SK-N-SH (cell line): ENCODE measurements at regions not wholly inside any gene's neighbourhood (a gene's known extent, or its start where the extent isn't known, plus 50 kb on each side); places are given as distances from the start of the nearest gene placed in this dataset.

Experiments used
- EZH2phosphoT487 ChIP-seq: fragments of 200-600 bp; sonication (generic); IDR thresholded peaks from 2 replicates; pipeline ENCODE4 v1.6.1; 2017; ENCODE audit warnings: low read depth, mixed run types, mild to moderate bottlenecking, antibody characterized with exemption, moderate library complexity, borderline replicate concordance
- SMC3 ChIP-seq: IDR thresholded peaks from 2 replicates; pipeline ENCODE4 v1.6.1; 2012; ENCODE audit warnings: low read depth, low read length, improper control_type of control experiment
- TCF12 ChIP-seq: IDR thresholded peaks from 2 replicates; pipeline ENCODE4 v1.4.0; 2012
- TF ChIP-seq, protein P1 (sequence below): fragments of 200-600 bp; sonication (generic); IDR thresholded peaks from 2 replicates; pipeline ENCODE4 v1.6.1; 2017; ENCODE audit warnings: antibody characterized with exemption, mild to moderate bottlenecking, moderate library complexity
- TF ChIP-seq, protein P2 (sequence below): IDR thresholded peaks from 2 replicates; pipeline ENCODE4 v1.4.0; 2012; ENCODE audit warnings: low read depth, borderline replicate concordance
- TF ChIP-seq, protein P3 (sequence below): IDR thresholded peaks from 2 replicates; pipeline ENCODE4 v1.4.0; 2012; ENCODE audit warnings: low read depth

DNA sequence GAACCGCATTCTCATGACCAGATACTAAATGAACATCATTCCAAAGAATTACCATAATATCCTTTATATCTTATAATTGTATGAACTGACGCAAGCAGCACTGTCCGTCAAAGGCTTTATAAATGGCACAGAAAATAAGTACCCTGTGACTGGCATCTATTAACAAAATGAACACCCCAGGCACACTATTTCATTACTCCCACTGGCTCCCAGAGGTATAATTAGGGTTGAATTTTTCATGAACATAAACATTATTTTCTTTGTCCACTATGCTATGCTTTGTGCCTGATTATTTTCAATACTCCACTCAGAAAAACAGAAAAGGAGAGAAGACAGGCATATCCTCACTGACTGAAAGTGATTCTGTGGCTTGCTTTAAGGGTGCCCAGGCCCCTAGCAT lies 71.1 kb downstream of the LYZL4 start:
- TF ChIP-seq SMC3 (no peak), EZH2phosphoT487 (no peak), TCF12 (no peak)
- TF ChIP-seq, protein P1, sequence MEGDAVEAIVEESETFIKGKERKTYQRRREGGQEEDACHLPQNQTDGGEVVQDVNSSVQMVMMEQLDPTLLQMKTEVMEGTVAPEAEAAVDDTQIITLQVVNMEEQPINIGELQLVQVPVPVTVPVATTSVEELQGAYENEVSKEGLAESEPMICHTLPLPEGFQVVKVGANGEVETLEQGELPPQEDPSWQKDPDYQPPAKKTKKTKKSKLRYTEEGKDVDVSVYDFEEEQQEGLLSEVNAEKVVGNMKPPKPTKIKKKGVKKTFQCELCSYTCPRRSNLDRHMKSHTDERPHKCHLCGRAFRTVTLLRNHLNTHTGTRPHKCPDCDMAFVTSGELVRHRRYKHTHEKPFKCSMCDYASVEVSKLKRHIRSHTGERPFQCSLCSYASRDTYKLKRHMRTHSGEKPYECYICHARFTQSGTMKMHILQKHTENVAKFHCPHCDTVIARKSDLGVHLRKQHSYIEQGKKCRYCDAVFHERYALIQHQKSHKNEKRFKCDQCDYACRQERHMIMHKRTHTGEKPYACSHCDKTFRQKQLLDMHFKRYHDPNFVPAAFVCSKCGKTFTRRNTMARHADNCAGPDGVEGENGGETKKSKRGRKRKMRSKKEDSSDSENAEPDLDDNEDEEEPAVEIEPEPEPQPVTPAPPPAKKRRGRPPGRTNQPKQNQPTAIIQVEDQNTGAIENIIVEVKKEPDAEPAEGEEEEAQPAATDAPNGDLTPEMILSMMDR: no peak
- TF ChIP-seq, protein P2, sequence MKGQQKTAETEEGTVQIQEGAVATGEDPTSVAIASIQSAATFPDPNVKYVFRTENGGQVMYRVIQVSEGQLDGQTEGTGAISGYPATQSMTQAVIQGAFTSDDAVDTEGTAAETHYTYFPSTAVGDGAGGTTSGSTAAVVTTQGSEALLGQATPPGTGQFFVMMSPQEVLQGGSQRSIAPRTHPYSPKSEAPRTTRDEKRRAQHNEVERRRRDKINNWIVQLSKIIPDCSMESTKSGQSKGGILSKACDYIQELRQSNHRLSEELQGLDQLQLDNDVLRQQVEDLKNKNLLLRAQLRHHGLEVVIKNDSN: no peak
- TF ChIP-seq, protein P3, sequence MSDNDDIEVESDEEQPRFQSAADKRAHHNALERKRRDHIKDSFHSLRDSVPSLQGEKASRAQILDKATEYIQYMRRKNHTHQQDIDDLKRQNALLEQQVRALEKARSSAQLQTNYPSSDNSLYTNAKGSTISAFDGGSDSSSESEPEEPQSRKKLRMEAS: no peak
